ENCODE measurements at regions not wholly inside any gene's neighbourhood (a gene's known extent, or its start where the extent isn't known, plus 50 kb on each side); places are given as distances from the start of the nearest gene placed in this dataset.

DNA sequence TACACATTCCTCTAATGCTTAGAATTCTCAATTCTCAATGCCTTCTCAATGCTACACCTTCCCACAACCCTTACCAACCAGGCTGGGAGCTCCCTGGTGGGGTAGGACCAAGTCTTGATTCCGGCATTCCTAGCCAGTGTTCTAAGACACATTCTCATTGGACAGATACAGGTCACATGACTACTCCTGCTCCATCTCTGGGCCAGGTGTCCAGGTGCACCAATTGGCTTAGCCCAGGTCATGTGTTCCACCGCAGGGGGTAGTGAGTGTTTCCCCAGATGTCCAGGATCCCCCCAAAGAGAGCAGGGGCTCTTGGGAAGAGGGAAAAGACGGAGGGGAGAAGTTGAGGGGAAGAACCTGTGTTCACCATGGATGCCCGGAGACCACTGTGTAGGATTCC, 58.7 kb upstream of the MLN start:
- DNase-seq, result no peak

DNA sequence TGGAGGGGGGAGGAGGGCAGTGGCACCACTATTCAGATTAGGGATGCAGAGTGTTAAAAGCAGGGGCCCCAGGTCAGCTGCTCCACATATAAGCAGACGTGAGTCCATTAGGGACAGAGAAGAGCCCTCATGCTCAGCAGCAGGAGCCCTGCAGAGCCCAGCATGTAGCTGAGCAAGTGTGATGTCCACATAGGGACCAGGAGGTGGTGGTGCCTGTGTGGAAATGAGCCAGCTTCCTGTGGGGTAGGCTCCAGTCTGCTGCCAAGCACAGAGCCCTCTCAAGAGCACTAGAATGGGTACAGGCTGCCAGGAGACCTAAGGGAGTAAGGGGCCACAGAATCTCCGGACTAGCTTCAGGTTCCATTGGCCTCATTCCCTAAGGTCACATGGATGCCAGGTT, 57.9 kb upstream of the MLN start:
- DNase-seq, result no peak

DNA sequence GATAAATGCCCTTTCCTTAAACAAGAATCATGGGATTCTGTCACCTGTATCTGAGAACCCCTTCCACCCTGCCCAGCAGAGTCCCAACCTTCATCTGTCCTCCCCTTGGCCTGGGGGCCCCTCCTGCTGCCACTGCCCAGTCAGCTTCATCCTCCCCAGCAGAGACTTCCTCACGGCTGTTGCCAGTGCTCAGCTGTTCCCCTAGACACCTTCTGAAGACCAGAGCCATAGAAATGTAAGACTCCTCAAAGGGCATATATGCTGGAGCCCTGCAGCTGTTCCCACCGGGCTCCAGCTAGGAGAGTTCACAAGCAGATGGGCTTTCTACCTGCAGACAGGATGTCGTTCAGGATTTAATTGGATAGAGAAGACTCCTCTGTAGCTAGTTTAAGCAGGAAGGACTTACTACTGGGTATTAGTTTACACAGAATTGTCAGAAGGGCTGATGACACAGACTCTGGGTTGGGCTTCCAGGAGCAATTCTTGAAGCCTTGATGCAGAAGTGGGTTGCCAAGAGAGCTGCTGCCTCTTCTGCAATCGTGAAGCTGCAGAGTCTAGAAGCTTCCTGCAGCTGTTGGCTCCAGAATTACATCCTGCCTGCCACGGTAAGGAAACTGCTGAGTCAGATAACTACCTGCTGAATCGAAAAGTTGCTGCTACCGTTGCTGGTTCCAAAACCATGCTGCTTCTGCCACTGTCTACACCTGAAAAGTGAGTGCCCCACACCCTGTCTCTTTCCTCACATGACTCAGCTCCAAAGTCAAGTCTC, 57.1 kb upstream of the MLN start:
- DNase-seq, result no peak

DNA sequence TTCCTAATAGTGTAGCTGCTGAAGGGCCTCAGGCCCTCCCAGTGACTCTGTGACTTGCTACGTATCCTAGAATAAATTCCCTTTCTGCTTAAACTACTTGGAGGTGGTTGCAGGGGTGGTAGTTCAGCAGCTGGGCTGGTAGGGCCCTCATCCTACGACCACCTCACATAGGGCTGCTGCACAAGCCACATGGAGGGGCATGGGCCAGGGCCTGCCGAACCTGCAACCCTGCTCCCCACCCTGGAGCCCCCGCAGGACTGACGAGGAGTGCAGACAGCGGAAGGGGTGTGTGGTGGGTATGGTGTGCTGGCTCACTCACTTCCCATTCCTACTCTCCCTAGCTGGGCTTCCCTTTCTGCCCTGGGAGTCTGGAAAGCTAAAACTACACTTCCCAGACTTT, 56.2 kb upstream of the MLN start:
- DNase-seq, result no peak

DNA sequence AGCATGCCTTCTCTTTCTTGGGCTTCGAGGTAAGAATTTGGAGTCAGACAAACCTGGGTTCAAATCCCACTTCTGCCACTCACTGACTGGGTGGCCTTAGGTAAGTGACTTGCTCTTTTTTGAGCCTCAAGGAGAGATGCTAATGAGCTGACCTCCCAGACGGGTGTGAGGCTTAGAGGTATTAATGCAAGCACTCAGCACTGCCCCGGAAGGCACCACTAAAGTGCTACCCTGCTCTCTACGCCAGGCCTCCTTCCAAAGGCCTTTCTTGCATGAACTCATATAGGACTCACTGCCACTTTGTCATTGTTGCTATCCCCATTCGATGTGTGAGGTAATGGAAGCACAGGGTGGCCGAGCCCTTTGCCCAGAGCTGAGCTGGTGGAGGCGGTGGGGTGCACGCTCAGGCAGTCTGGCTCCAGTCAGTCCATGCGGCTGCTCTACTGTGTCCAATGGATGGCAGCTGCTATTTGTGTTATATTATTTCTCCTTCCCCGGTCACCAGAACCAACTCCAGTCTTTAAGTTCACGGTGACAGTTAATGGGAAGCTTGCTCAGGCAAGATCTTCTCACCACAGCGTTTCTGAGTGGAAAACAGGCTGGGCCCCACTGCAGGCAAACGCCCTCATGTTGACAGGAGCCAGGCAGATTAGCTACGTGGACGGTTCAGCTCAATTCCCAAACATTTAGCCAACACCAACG, 55.2 kb upstream of the MLN start:
- no peak for DNase-seq

DNA sequence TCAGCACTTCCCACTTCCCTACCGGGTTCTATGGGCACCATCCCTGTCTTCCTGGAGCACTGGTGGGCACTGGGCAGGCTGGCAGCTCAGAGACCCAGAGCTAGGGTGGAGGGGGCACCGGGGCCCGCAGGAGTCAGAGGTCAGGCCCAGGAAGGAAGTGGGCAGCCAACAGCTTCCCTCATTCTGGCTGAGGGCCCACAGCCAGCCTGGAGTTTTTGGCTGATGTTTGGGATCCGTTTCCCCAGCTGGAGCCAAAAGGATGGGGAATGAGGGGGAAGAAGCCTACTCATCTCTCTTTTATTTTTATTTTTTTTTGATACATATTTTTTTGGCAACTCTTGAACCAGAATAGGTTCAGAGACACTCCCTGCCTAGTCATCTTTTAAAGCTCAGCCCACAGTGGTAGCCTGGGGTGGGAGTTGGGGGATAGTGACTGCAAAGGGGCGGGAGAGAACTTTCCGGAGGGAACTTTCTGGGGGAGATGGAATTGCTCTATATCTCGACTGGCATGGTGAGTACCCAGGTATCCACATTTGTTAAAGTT, 54.2 kb upstream of the MLN start:
- DNase-seq, result no peak

DNA sequence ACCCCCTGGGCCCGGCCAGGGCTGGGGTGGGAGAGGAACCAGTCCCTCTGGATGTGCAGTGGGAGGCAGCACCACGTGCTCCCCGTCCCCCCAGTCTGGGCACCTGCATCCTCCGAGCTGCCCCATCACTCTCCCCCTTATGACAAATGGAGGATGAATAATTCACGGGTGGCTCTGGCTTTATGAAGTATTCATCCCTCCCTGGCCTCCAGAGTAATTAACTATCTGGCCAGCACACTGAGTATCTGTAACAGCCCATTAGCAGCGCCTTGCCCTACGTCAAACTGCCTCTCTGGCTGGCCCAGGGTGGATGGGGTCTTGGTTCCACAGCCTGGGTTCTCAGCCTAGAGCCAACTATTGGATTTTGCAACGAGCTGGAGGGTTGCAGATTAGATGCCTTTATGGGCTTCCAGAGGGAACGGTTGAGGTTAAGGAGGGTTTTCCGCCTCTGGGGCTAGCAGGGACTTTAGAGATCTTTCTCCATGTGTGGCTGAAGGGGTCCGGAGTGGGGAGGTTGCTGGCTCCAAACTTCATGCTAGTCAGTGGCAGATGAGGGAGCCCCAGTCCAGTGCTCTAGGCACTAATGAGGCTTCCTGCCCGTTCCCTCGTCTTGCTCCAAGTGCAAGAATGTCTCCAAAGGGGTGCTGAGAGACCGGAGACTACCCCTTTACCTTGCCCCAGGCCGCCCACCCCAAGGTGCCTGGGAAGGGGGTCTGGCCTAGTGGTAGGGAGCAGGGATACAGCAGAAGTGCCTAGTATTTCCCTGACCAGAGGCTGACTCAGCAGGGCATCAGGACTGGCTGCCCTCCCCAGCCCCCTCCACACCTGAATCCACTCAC, 53.5 kb upstream of the MLN start:
- no peak for DNase-seq

DNA sequence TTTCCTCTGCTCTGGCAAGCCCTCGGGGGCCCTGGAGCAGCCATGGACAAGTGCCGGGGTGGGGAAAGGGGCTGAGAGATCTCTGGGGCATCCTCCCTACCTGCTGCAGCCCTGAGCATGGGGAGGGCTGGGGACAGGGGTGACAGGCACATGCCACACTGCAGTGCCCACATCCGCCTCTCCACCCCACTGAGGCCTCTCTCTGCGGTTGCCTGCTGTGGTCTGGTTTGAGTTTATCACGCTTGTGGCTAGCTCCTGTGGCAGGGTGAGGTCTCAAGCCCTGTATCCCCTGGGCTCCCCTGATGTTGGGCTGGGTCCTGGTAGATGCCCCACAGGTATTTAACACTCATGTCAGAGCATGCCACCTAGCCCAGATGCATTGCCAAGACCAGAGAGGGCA, 52.9 kb upstream of the MLN start:
- peak; percentile 67 for DNase-seq

DNA sequence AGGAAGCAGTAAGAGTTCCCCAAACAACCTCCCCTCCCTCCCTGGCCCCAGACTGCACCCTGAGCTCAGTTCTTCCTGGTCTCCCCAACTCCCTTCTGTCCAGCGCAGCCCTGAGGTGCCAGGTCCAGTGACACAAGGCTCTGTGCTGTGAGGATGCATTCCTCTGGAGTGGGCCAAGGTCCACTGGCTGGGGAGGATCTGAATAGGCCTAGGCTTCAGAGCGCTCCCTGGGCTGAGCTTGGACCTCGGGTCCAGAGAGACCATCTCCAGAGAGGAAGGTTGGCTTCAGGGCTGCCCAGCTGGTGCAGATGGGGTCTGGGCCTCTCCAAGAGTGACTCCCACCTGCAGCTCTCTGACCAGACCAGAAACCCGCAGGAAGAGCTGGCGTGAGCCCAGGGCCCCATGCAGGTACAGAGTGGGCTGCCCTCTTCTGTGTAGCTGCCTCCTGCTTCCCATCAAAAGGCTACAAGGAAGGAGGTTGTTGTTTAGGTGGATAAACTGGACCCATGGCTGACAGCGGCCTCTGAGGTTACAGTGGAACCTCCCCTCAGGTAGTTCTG, 52.3 kb upstream of the MLN start:
- no peak for DNase-seq

DNA sequence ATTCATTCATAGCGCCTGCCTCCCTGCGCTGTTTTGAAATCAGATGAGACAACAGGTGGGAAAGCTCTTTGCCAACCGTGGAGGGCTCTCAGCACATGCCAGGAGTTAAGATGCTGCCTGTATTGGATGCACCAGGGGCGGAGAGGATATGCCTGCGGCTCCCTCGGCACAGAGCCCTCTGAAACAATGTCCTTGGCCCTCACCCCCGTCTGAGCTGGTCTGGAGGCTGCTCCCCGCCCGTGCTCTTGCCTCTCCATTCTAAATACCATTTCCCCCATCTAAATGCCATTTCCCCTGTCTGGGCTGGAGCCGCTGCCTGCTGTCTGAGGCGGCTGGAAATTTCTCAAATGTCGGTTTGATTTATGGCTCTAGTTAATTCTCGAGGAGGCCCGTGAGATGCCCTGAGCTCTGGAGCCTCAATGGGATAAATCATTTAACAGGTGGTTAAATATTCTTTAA, 50.8 kb upstream of the MLN start:
- no peak for DNase-seq

DNA sequence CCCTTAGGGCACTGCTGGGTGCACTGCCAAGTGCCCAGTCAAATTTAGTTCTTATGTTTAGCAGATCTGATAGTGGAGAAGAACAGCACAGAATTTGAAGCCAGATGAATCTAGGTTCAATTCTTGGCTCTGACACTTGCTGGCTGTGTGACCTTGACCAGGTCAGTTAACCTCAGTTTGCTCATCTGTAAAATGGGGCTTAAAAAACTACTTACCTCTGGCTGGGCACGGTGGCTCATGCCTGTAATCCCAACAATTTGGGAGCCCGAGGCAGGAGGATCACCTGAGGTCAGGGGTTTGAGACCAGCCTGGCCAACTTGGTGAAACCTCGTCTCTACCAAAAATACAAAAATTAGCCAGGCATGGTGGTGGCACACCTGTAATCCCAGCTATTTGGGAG, 49.9 kb upstream of the MLN start:
- no peak for DNase-seq
